Testis (tissue), 2 donors: ENCODE measurements at regions not wholly inside any gene's neighbourhood (a gene's known extent, or its start where the extent isn't known, plus 50 kb on each side); places are given as distances from the start of the nearest gene placed in this dataset.

ENCODE experiments used
- POLR2A ChIP-seq: fragments of 450-650 bp; IDR thresholded peaks from one replicate; pipeline ENCODE4 v1.6.1; 2017; ENCODE audit warnings: antibody characterized with exemption, mild to moderate bottlenecking, moderate library complexity
- TF ChIP-seq, protein P1 (sequence below), 3 experiments: fragments of 450-650 bp in 2 of 3; fragments of 200-600 bp in 1 of 3; sonication (generic) in 1 of 3; IDR thresholded peaks; one replicate each; pipeline ENCODE4 v1.5.1; 2016 to 2019; ENCODE audit warnings: antibody characterized with exemption in 3 of 3, mild to moderate bottlenecking in 2 of 3, moderate library complexity in 1 of 3

GRCh38 chr2:187228986-187229385, 219.1 kb downstream of the CALCRL start:
- TF ChIP-seq, protein P1, sequence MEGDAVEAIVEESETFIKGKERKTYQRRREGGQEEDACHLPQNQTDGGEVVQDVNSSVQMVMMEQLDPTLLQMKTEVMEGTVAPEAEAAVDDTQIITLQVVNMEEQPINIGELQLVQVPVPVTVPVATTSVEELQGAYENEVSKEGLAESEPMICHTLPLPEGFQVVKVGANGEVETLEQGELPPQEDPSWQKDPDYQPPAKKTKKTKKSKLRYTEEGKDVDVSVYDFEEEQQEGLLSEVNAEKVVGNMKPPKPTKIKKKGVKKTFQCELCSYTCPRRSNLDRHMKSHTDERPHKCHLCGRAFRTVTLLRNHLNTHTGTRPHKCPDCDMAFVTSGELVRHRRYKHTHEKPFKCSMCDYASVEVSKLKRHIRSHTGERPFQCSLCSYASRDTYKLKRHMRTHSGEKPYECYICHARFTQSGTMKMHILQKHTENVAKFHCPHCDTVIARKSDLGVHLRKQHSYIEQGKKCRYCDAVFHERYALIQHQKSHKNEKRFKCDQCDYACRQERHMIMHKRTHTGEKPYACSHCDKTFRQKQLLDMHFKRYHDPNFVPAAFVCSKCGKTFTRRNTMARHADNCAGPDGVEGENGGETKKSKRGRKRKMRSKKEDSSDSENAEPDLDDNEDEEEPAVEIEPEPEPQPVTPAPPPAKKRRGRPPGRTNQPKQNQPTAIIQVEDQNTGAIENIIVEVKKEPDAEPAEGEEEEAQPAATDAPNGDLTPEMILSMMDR (IDR thresholded peaks at IDR 0.05): no peak
- no peak for TF ChIP-seq POLR2A
